ENCODE measurements at regions not wholly inside any gene's neighbourhood (a gene's known extent, or its start where the extent isn't known, plus 50 kb on each side); places are given as distances from the start of the nearest gene placed in this dataset.

GRCh38 chr13:72506706-72507105 lies 220.7 kb downstream of the MZT1 start:
- no peak overlapping the region for H3K4me3 ChIP-seq
- no peak for TF ChIP-seq CTCF (IDR thresholded peaks at IDR 0.05)
- H3K27ac ChIP-seq: no peak overlapping the region
- H3K4me1 ChIP-seq: no peaks in the 10 kb centered on the region
- no peaks in the 10 kb centered on the region for H3K27me3 ChIP-seq (ENCODE audit: insufficient read depth in 3 of 3, low read length in 2 of 3)
- no peaks in the 10 kb centered on the region for H3K9me3 ChIP-seq
- H3K36me3 ChIP-seq (ENCODE audit: insufficient read depth in 1 of 2, low read depth in 1 of 2): no peaks in the 10 kb centered on the region
- ATAC-seq (no peak), DNase-seq (no peak)
- intact Hi-C loops (cut with DNase I): no loop called here

- no peak overlapping the region for H3K4me3 ChIP-seq
- no peak overlapping the region for H3K27ac ChIP-seq
- ATAC-seq: no peak
- no peaks in the 10 kb centered on the region for H3K9me3 ChIP-seq
- intact Hi-C loops (cut with DNase I): no loop called here
- no peak for TF ChIP-seq CTCF (IDR thresholded peaks at IDR 0.05)
- no peaks in the 10 kb centered on the region for H3K4me1 ChIP-seq
- no peaks in the 10 kb centered on the region for H3K36me3 ChIP-seq (ENCODE audit: insufficient read depth in 1 of 2, low read depth in 1 of 2)
- no peaks in the 10 kb centered on the region for H3K27me3 ChIP-seq (ENCODE audit: insufficient read depth in 3 of 3, low read length in 2 of 3)
- no peak for DNase-seq
Measured at GRCh38 chr13:72505376-72505775, 222.1 kb downstream of the MZT1 start.

GRCh38 chr13:72504131-72504841 lies 223.1 kb downstream of the MZT1 start:
- H3K4me1 ChIP-seq: no peaks in the 10 kb centered on the region
- no peak for TF ChIP-seq CTCF (IDR thresholded peaks at IDR 0.05)
- no peak for DNase-seq
- H3K27me3 ChIP-seq (ENCODE audit: insufficient read depth in 3 of 3, low read length in 2 of 3): no peaks in the 10 kb centered on the region
- H3K27ac ChIP-seq: no peak overlapping the region
- H3K4me3 ChIP-seq: no peak overlapping the region
- intact Hi-C loops (cut with DNase I): no loop called here
- no peak for ATAC-seq
- 59 to 70% (median 65%) methylated on average over 5 of the region's 5 CpGs for WGBS, 3 donors
- H3K36me3 ChIP-seq (ENCODE audit: insufficient read depth in 1 of 2, low read depth in 1 of 2): no peaks in the 10 kb centered on the region
- no peaks in the 10 kb centered on the region for H3K9me3 ChIP-seq

GRCh38 chr13:72500851-72501250 lies 226.6 kb downstream of the MZT1 start:
- H3K4me3 ChIP-seq: no peak overlapping the region
- no peaks in the 10 kb centered on the region for H3K4me1 ChIP-seq
- no peaks in the 10 kb centered on the region for H3K36me3 ChIP-seq (ENCODE audit: insufficient read depth in 1 of 2, low read depth in 1 of 2)
- H3K27ac ChIP-seq: no peak overlapping the region
- H3K27me3 ChIP-seq (ENCODE audit: insufficient read depth in 3 of 3, low read length in 2 of 3): no peaks in the 10 kb centered on the region
- no peak for ATAC-seq
- intact Hi-C loops (cut with DNase I): no loop called here
- H3K9me3 ChIP-seq: no peaks in the 10 kb centered on the region
- DNase-seq: no peak
- 94 to 98% (median 98%) methylated on average over 2 of the region's 2 CpGs for WGBS, 3 donors
- no peak for TF ChIP-seq CTCF (IDR thresholded peaks at IDR 0.05)

GRCh38 chr13:72495681-72496080 lies 231.7 kb downstream of the MZT1 start:
- DNase-seq (no peak), ATAC-seq (no peak)
- Histone ChIP-seq H3K9me3 (no peaks in the 10 kb centered on the region), H3K36me3 (ENCODE audit: insufficient read depth in 1 of 2, low read depth in 1 of 2) (no peaks in the 10 kb centered on the region), H3K4me3 (no peak overlapping the region), H3K4me1 (no peaks in the 10 kb centered on the region), H3K27ac (no peak overlapping the region), H3K27me3 (ENCODE audit: insufficient read depth in 3 of 3, low read length in 2 of 3) (no peaks in the 10 kb centered on the region)
- no peak for TF ChIP-seq CTCF (IDR thresholded peaks at IDR 0.05)
- 55 to 64% (median 56%) methylated on average over 4 of the region's 4 CpGs for WGBS, 3 donors
- intact Hi-C loops (cut with DNase I): no loop called here

Measured in psoas muscle (tissue), 7 donors.